ENCODE measurements at regions not wholly inside any gene's neighbourhood (a gene's known extent, or its start where the extent isn't known, plus 50 kb on each side); places are given as distances from the start of the nearest gene placed in this dataset.

- peak; percentile 21 for TF ChIP-seq POLR2AphosphoS5 (IDR thresholded peaks at IDR 0.05)
- no peak for TF ChIP-seq CTCF (IDR thresholded peaks at IDR 0.05)
Observed at GRCh38 chr5:29697278-29697677, 1496.2 kb upstream of the CDH6 start.

All from prostate gland (tissue), 2 donors.